ENCODE measurements at regions not wholly inside any gene's neighbourhood (a gene's known extent, or its start where the extent isn't known, plus 50 kb on each side); places are given as distances from the start of the nearest gene placed in this dataset.

DNA sequence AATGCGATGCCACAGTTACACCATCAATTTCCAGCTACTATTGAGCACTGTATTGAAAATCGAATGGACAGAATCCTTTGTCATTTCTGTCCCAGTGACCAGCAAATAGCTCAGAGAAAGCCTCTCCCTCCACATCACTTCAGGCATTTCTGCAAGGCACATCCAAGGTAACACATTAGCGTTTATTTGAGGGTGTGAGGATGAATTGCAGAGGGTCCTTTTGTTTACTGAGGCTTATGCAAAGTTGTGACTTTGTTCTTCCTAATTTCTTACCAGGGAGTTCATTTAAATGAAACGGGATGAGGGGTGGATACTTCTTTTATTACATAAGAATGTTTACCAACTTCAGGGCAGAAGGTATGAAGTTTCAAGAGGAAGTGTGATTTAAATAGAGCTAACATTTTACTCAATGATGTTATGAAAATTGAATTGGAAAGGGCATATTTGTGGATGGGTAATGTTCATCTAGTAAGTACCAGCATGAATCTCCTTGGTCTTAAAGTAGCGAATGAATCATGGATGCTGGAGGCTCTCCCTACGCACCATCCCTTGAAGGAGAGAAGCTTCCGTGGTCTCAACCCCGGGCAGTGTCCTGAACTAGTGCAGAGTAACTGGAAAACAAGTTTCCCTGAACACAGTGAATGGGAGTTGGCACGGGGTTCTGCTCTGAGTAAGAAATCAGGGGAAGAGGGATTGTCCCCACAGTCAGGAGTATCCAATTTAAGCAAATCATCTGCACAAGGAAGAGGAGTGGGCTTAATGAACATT is 756.5 kb downstream of the GALR1 start:
- DNase-seq = no peak

GRCh38 chr18:78006774-78007260 is 757.2 kb downstream of the GALR1 start:
- DNase-seq = no peak

DNA sequence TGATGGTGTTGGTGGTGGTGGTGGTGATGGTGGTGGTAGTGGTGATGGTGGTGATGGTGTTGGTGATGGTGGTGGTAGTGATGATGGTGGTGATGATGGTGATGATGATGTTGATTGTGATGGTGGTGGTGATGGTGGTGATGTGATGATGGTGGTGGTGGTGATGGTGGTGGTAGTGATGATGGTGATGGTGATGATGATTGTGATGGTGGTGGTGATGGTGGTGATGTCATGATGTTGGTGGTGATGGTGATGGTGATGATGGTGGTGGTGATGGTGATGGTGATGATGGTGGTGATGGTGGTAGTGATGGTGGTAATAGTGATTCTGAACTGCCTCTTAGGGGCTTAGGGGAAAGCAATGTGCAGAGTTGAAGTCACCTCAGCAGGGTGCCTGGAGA is 760.7 kb downstream of the GALR1 start:
- no peak for DNase-seq

DNA sequence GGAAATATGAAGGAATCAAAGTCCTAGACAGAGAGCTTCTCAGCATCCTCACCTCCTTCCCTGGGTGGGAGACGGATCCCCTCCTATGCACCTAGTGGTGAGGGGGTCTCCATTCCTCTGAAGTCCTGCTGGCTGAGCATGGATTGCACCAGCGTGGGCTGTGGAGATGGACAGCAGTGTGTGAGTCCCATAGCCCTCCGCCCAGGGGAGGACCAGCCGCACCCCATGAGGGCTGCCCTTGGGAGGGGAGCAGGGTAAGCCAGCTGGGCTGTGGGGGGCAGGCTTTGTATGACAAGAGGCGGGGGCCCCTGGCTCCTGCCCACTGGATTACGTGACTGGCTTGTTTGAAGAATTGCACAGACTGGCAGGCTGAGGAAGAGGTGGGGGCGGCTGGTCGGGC is 768.2 kb downstream of the GALR1 start:
- no peak for DNase-seq

DNA sequence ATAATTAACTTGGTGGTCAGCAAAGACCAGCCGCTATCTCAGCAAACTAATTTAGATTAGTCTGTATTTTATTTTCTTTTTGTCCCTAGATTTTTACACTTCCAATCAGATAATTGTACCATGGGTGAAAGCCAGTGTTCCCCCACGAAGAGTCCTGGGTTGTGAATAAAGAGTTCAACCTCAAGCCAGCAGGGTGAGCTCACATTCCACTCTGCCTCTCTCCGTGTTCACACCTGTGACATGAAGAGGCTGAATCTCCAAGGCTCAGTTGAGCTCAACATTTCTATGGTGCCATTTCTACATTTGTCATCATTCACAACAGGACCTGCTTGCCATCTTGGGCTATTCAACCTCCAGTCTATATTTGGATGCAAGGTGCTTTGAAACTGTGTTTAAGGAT is 771.5 kb downstream of the GALR1 start:
- DNase-seq = no peak

- DNase-seq = no peak
Measured at GRCh38 chr18:78031589-78031988, 781.9 kb downstream of the GALR1 start.

DNA sequence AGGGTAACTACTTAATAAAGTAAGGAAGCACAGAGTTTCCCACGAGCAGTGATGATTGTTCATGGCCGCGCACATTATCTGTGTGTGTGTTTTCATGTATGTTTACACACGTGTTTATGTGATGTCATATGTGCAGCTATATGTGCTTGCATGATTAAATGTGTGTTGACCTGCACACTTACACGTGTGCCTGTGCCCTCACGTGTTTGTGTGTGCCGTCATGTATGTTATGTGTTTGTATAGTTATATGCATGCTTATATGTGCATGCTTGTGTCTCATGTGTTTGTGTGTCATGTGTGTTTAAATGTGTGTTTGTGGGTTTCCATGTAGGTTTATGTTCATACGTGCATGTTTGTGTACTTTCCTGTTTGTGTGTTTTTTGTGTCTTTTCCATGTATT is 782.3 kb downstream of the GALR1 start:
- DNase-seq = no peak

DNA sequence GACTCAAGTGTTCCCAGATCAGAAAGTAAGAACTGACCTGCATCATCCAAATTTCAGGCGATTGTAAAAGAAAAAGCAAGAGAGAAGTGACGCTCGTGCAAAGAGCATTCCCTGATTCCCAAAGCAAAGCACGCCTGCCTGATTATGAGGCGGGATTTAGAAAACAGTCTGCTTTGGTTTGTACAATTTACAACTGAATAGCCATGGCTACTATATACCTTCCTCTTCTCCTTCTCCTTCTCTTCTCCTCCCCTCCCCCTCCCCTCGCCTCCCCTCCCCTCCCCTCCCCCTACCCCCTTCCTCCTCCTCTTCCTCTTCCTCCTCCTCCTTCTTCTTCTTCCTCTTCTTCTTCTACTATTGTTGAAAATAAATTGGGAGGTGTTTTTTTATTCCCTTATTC is 782.9 kb downstream of the GALR1 start:
- no peak for DNase-seq

DNA sequence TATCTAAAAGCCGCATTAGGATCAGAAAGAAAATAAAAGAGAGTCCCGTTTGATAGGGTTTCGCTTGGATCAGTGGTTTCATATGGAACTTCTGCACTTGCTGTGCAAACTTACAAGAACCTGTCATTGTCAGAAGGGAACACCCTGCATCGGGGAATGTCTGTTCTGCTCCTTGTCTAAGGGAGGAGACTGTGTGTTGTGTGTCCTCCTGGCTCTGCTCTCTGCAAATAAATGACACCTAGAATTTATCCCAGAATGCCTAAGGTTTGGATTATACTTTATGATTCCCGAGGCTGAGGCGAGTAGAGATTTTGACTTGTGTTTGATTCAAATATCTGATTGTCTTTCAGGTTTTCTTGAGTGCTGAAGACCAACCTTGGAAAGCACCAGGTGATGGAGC is 785.1 kb downstream of the GALR1 start:
- DNase-seq = no peak

GRCh38 chr18:78041218-78041617 is 791.6 kb downstream of the GALR1 start:
- DNase-seq = no peak

GRCh38 chr18:78046631-78047030 is 797.0 kb downstream of the GALR1 start:
- no peak for DNase-seq

- no peak for DNase-seq
Measured at GRCh38 chr18:78049281-78049680, 799.6 kb downstream of the GALR1 start.

DNA sequence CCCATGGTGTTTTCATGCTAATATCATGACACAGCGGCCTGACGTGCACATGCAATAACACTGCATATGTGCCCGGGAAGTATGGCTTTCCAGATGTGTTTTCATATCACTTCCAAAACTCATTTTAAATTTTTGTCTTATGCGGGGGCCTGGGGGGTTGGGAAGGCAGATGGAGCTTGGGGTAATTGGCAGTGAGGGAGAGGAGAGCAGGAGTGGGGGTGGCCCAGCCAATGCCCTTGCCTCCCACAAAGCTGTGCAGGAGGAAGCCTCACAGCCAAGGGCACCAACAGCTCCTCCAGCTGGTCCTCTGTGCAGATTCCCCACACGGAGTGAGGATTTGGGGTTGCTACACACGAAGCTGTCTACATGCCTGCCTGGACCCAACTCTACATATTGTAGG is 805.2 kb downstream of the GALR1 start:
- DNase-seq = no peak

DNA sequence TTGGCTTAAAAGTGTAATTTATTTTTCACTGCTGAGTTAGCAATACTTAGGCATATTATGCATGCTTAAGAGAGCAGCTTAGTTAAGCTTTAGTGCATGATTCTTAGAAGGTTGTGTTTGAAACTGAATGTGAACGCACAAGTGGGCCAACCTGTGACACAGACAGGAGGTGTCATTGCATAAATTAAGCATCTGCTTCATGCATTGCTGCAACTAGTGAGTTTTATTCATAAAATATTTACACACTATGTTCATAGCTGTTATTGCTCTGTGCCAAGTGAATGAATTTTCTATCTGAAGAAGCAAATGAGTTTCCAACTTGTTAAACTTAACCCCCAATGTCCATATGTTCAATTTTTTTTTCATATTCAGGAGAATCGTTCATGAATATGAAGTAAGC is 806.4 kb downstream of the GALR1 start:
- no peak for DNase-seq

DNA sequence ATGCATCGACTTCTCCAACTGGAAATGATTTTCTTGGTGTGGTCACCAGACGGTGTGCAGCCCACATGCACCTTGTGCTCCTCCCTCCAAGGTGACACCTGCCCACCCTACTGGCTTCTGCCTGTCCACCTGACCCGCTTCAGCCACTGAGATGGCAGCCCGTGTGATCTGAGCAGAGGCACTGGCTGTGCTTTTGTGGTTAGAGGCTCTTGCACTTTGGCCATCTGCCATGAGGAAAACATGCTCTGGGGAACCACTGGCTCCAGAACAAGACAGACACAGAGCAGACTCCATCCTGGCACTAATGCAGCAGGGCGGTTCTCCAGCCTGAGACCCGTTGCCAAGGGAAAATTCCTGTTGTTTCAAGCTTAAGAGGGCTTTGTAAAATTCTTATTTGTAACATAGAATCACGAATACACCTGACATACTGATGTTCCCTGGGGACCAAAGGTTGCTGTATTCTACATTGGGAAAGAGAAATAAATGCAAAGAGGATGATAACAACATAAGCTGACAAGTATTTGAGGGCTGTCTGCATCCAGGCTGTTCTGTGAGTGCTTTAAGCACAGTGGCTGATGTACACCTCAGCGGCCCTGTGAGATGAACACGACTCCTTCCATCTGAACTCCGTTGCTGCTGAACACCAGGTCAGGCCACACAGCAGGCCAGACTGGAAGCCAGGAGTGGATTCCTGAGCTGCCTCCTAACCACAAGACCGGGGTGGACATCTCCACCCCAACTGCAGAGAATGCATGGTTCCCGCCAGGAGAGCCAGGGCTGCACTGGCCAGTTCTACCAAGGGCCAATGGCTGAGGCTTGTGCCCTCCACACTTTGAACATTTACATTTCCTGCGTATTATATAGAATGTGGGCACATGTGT is 820.4 kb downstream of the GALR1 start:
- DNase-seq = no peak

GRCh38 chr18:78071166-78071710 is 821.6 kb downstream of the GALR1 start:
- DNase-seq = no peak

GRCh38 chr18:78071776-78072175 is 822.1 kb downstream of the GALR1 start:
- no peak for DNase-seq

- DNase-seq = no peak
Measured at GRCh38 chr18:78072375-78072774, 822.7 kb downstream of the GALR1 start.

DNA sequence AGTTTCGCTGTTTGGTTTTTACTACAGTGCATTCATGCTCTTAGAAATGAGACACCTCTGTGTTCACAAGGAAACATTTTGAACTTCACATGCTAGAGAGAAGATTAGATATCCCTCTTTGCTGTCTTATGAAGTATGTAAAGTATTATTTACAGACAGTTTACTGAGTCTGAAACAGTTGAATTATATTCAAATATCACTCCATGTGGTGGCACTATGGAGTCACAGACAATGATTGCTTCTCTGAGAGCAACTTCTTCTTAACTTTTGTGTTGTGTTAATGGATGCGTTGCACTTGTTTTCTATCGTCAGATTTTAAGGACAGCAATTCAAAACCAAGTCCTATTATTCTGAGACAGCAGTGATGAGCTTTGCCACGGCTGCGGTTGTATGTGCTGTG is 823.6 kb downstream of the GALR1 start:
- DNase-seq = no peak

- DNase-seq = no peak
Measured at GRCh38 chr18:78074400-78075020, 824.9 kb downstream of the GALR1 start.

- DNase-seq = no peak
Measured at GRCh38 chr18:78080081-78080480, 830.4 kb downstream of the GALR1 start.

- DNase-seq = no peak
Measured at GRCh38 chr18:78080761-78081160, 831.1 kb downstream of the GALR1 start.

DNA sequence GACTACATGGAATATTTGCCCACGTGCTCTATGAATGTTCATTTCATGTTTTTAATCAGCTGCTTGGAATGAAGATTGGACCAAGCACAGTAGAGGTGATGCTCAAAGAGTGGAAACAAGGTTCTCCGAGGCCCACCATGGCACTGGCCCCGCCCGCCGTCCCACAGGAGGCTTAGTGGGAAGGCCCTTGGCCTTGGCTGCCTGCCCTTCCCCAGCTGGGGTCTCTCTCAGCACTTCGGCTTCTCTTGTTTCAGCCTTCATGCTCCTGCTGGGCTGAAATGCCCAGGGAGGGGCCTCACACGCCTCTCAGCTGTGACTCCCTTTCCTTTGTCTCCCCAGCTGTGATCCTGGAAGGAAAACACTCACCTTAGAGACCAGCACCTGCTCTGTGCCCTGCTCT is 833.2 kb downstream of the GALR1 start:
- DNase-seq = no peak
